Tibial nerve (tissue), 4 donors: ENCODE measurements at regions not wholly inside any gene's neighbourhood (a gene's known extent, or its start where the extent isn't known, plus 50 kb on each side); places are given as distances from the start of the nearest gene placed in this dataset.

ENCODE experiments used
- DNase-seq, 2 donors: peaks; one replicate each; pipeline ENCODE4 v3.0.0-alpha.2; 2019; ENCODE audit warnings: low spot score in 2 of 2
- H3K27ac ChIP-seq, 4 donors: fragments of 200-600 bp; sonication (generic) in 3 of 4; one replicate each; pipeline ENCODE4 v1.5.1; 2017 to 2019; ENCODE audit warnings: mild to moderate bottlenecking in 1 of 4
- H3K27me3 ChIP-seq, 2 donors: fragments of 200-600 bp; sonication (generic) in 1 of 2; one replicate each; pipeline versions ENCODE4 v1.5.1 to v1.6.0; 2017 to 2019
- H3K36me3 ChIP-seq, 3 donors: fragments of 200-600 bp; sonication (generic); one replicate each; pipeline ENCODE4 v1.5.1; 2018 to 2019
- H3K4me1 ChIP-seq, 4 donors: fragments of 200-600 bp; sonication (generic) in 3 of 4; one replicate each; pipeline ENCODE4 v1.5.1; 2017 to 2019
- H3K4me3 ChIP-seq, 4 donors: fragments of 200-600 bp; sonication (generic) in 3 of 4; one replicate each; pipeline ENCODE4 v1.5.1; 2017 to 2019; ENCODE audit warnings: mild to moderate bottlenecking in 1 of 4, moderate library complexity in 1 of 4
- H3K9me3 ChIP-seq, 4 donors: fragments of 200-600 bp; sonication (generic) in 3 of 4; one replicate each; pipeline ENCODE4 v1.5.1; 2017 to 2019
- CTCF ChIP-seq, 5 experiments: fragments of 200-600 bp in 3 of 5; fragments of 450-650 bp in 2 of 5; sonication (generic) in 3 of 5; IDR thresholded peaks; one replicate each; pipeline ENCODE4 v1.5.1; 2016 to 2019; ENCODE audit warnings: antibody characterized with exemption in 5 of 5, mild to moderate bottlenecking in 3 of 5, moderate library complexity in 2 of 5
- EP300 ChIP-seq, 2 donors: sonication (generic); formaldehyde crosslinking; IDR thresholded peaks; one replicate each; pipeline ENCODE4 v1.6.1; 2017; ENCODE audit warnings: antibody characterized with exemption in 2 of 2, mild to moderate bottlenecking in 1 of 2
- POLR2A ChIP-seq, 2 donors: fragments of 450-650 bp; IDR thresholded peaks; one replicate each; pipeline ENCODE4 v1.6.1; 2017; ENCODE audit warnings: antibody characterized with exemption in 2 of 2, mild to moderate bottlenecking in 2 of 2, moderate library complexity in 2 of 2
- WGBS, 2 donors: methylation state at CpG; one replicate each; pipeline ENCODE4 v1.1.5; 2018; 5-methylcytosine and 5-hydroxymethylcytosine counted together

DNA sequence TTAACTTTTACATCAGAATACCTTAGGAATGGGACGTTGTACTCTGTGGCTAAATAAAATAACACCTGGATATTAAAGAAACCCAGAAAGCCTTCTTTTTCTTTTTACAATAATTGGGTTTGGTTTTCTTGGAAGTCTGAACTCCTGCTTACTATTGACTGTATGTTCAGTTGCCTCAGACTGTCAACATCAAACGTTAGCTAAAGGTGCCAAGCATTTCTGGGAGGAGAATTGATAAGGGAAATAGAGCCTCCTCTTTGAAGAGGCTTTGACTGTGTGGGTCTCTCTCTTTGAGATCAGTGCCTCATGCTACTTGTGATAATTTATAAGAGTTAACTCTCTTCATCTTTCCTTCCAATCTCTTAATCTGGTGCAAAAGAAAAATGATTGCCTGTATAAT is 224.7 kb upstream of the BMPER start:
- Histone ChIP-seq H3K27me3 (no peaks in the 10 kb centered on the region), H3K27ac (no peak overlapping the region), H3K9me3 (peaks cover 0 to 14% (median 0%) of the 10 kb centered on the region in 4 donors), H3K4me1 (no peaks in the 10 kb centered on the region), H3K36me3 (peaks cover 0 to 13% (median 0%) of the 10 kb centered on the region in 3 donors), H3K4me3 (no peak overlapping the region)
- no peak for DNase-seq
- TF ChIP-seq POLR2A (IDR thresholded peaks at IDR 0.05) (no peak), EP300 (IDR thresholded peaks at IDR 0.05) (no peak), CTCF (IDR thresholded peaks at IDR 0.05) (no peak)
- WGBS, 2 donors, result 90 to 95% methylated on average over 2 of the region's 2 CpGs

DNA sequence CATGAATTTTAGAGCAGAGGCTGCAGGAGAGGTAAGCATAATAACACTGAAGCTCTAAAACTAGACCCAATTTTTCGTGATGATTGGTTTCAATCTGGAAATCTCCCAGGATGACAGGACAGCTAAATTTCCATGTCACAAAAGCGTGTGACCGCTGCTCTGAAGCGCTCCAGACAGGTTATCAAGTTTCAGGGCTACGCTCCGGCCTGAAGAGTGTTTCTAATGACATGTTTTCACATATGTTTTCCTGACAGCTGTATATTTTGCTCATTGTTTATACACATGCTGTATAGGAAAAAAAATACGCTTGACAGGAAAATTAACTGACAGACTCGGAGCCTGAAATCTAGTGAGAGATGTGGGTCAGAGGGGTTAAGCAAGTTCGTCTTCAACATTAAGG is 219.8 kb upstream of the BMPER start:
- no peak for TF ChIP-seq EP300 (IDR thresholded peaks at IDR 0.05)
- no peak for TF ChIP-seq CTCF (IDR thresholded peaks at IDR 0.05)
- no peak for TF ChIP-seq POLR2A (IDR thresholded peaks at IDR 0.05)

GRCh38 chr7:33685981-33686683 is 219.2 kb upstream of the BMPER start:
- TF ChIP-seq CTCF (IDR thresholded peaks at IDR 0.05), result no peak
- Histone ChIP-seq H3K4me3 (no peak overlapping the region), H3K27me3 (no peaks in the 10 kb centered on the region), H3K4me1 (no peaks in the 10 kb centered on the region), H3K27ac (no peak overlapping the region), H3K36me3 (peaks cover 0 to 25% (median 0%) of the 10 kb centered on the region in 3 donors), H3K9me3 (no peaks in the 10 kb centered on the region)
- DNase-seq, result no peak
- 83 to 84% methylated on average over 17 of the region's 17 CpGs for WGBS, 2 donors

More for the DNA sequence above, 219.8 kb upstream of the BMPER start:
- Histone ChIP-seq H3K9me3 (no peaks in the 10 kb centered on the region), H3K36me3 (peaks cover 0 to 23% (median 0%) of the 10 kb centered on the region in 3 donors), H3K27ac (no peak overlapping the region), H3K4me1 (no peaks in the 10 kb centered on the region), H3K4me3 (no peak overlapping the region), H3K27me3 (no peaks in the 10 kb centered on the region)
- no peak for DNase-seq
- WGBS, 2 donors, result 95 to 97% methylated on average over 9 of the region's 9 CpGs

GRCh38 chr7:33687625-33688024 is 217.7 kb upstream of the BMPER start:
- DNase-seq, result no peak
- WGBS, 2 donors, result 88 to 91% methylated on average over 3 of the region's 3 CpGs
- Histone ChIP-seq H3K27me3 (no peaks in the 10 kb centered on the region), H3K9me3 (no peaks in the 10 kb centered on the region), H3K27ac (no peak overlapping the region), H3K4me1 (no peaks in the 10 kb centered on the region), H3K36me3 (peaks cover 0 to 17% (median 0%) of the 10 kb centered on the region in 3 donors), H3K4me3 (no peak overlapping the region)
- no peak for TF ChIP-seq EP300 (IDR thresholded peaks at IDR 0.05)
- TF ChIP-seq POLR2A (IDR thresholded peaks at IDR 0.05), result no peak
- no peak for TF ChIP-seq CTCF (IDR thresholded peaks at IDR 0.05)

DNA sequence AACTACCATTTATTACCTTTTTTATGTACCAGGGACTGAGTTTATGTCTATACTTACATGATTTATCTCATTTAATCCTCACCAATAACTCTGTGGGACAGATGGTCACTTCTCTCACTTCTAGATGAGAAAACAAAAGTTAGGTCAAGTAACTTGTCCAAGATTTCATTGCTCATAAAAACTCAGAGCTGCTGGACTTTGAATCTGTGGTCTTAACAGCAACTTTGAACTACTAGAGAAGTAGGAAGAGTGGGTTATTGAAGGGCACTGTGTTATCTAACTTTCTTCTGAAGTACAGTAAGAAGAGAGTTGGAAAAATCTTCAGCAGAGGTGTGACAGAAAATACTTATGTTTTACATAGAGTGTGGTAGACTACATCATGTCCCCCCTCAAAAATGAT is 214.2 kb upstream of the BMPER start:
- Histone ChIP-seq H3K9me3 (no peaks in the 10 kb centered on the region), H3K4me3 (no peak overlapping the region), H3K27me3 (no peaks in the 10 kb centered on the region), H3K27ac (no peak overlapping the region), H3K4me1 (peaks cover 0 to 3% (median 0%) of the 10 kb centered on the region in 4 donors), H3K36me3 (peaks cover 0 to 17% (median 0%) of the 10 kb centered on the region in 3 donors)
- TF ChIP-seq CTCF (IDR thresholded peaks at IDR 0.05) (no peak), EP300 (IDR thresholded peaks at IDR 0.05) (no peak), POLR2A (IDR thresholded peaks at IDR 0.05) (no peak)
- DNase-seq, result no peak
